H1 (cell line): ENCODE measurements at regions not wholly inside any gene's neighbourhood (a gene's known extent, or its start where the extent isn't known, plus 50 kb on each side); places are given as distances from the start of the nearest gene placed in this dataset.

Source experiments
- CTCF ChIA-PET: fragments of 300-600 bp; sonication (Branson Sonifier 250); formaldehyde crosslinking; loops from one replicate; lab custom pipeline; 2021; ENCODE audit not compliant: partially characterized antibody; lab: Charles Lee
- POLR2A ChIA-PET: fragments of 300-600 bp; sonication (Branson Sonifier 250); formaldehyde crosslinking; loops from one replicate; lab custom pipeline; 2021; ENCODE audit warnings: inconsistent platforms; ENCODE audit not compliant: partially characterized antibody; lab: Charles Lee
- DNase-seq, 2 experiments: peaks; one replicate each; pipeline versions ENCODE4 v3.0.0 to v3.0.0-alpha.2; 2010 to 2022; ENCODE audit warnings: low spot score in 2 of 2, low read depth in 1 of 2, mixed read lengths in 1 of 2
- FAIRE-seq: peaks from 2 replicates; lab custom pipeline; 2011; peaks lifted over from hg19 to GRCh38; lab: Jason Lieb, UNC
- H2AFZ ChIP-seq: 2 replicates; pipeline ENCODE4 v1.8.1; 2012; ENCODE audit warnings: low read length, inconsistent platforms
- H2AK5ac ChIP-seq: 2 replicates; pipeline ENCODE4 v1.6.1; 2013; ENCODE audit warnings: low read depth, low read length
- H2BK120ac ChIP-seq: replicated peaks from 2 replicates; pipeline ENCODE3; 2013; ENCODE audit warnings: low read depth, low read length, inconsistent platforms
- H2BK12ac ChIP-seq: 2 replicates; pipeline ENCODE4 v1.6.1; 2013; ENCODE audit warnings: low read depth, low read length
- H2BK15ac ChIP-seq: 2 replicates; pipeline ENCODE4 v1.6.1; 2013; ENCODE audit warnings: low read length
- H2BK20ac ChIP-seq: 2 replicates; pipeline ENCODE4 v1.6.1; 2013; ENCODE audit warnings: low read length
- H2BK5ac ChIP-seq: 2 replicates; pipeline ENCODE4 v1.6.1; 2013; ENCODE audit warnings: low read depth, low read length
- H3K14ac ChIP-seq: 2 replicates; pipeline ENCODE4 v1.6.1; 2013; ENCODE audit warnings: inconsistent platforms; ENCODE audit not compliant: insufficient read length
- H3K18ac ChIP-seq: 2 replicates; pipeline ENCODE4 v1.6.1; 2013; ENCODE audit warnings: low read length; ENCODE audit errors: extremely low read depth
- H3K23ac ChIP-seq: 2 replicates; pipeline ENCODE4 v1.6.1; 2013; ENCODE audit warnings: inconsistent platforms; ENCODE audit not compliant: insufficient read length
- H3K23me2 ChIP-seq: 2 replicates; pipeline ENCODE4 v1.6.1; 2013; ENCODE audit warnings: low read depth, low read length
- H3K27ac ChIP-seq: 2 replicates; pipeline ENCODE4 v1.6.1; 2011; ENCODE audit warnings: low read depth, low read length, inconsistent platforms
- H3K27me3 ChIP-seq, 4 experiments: replicated peaks in 1 of 4; 1 replicate in 1 of 4; 2 replicates in 3 of 4; pipeline versions ENCODE4 v1.6.1 to v1.8.1; 2011 to 2013; ENCODE audit warnings: low read length in 3 of 4, mild to moderate bottlenecking in 3 of 4, inconsistent platforms in 2 of 4, mixed read lengths in 2 of 4, moderate library complexity in 1 of 4; ENCODE audit not compliant: control insufficient read depth in 3 of 4, insufficient read depth in 3 of 4; ENCODE audit errors: extremely low read depth in 1 of 4
- H3K36me3 ChIP-seq, 4 experiments: 2 replicates each; pipeline versions ENCODE4 v1.6.1 to v1.8.1; 2011 to 2013; ENCODE audit warnings: mild to moderate bottlenecking in 4 of 4, low read length in 3 of 4, moderate library complexity in 2 of 4, control low read depth in 1 of 4, inconsistent platforms in 1 of 4; ENCODE audit not compliant: insufficient read depth in 4 of 4, control insufficient read depth in 2 of 4
- H3K4ac ChIP-seq: replicated peaks from 2 replicates; pipeline ENCODE3; 2013; ENCODE audit warnings: low read length, low read depth, mixed read lengths, inconsistent platforms; ENCODE audit not compliant: insufficient read length
- H3K4me1 ChIP-seq, 4 experiments: replicated peaks in 1 of 4; 1 replicate in 1 of 4; 2 replicates in 3 of 4; pipeline versions ENCODE4 v1.6.1 to v1.8.1; 2011 to 2013; ENCODE audit warnings: low read length in 3 of 4, inconsistent platforms in 2 of 4, mixed read lengths in 1 of 4; ENCODE audit not compliant: insufficient read depth in 4 of 4, control insufficient read depth in 3 of 4
- H3K4me2 ChIP-seq, 2 experiments: 2 replicates each; pipeline versions ENCODE4 v1.6.1 to v1.8.1; 2011 to 2013; ENCODE audit warnings: low read depth in 2 of 2, low read length in 2 of 2, control low read depth in 1 of 2, inconsistent platforms in 1 of 2, mild to moderate bottlenecking in 1 of 2; ENCODE audit not compliant: insufficient read depth in 1 of 2
- H3K4me3 ChIP-seq, 4 experiments: fragments of 200-600, 300-600 bp in 1 of 4; sonication (generic), shearing (Covaris generic), sonication (Bioruptor Twin) in 1 of 4; 2 replicates each; pipeline versions ENCODE4 v1.5.1 to v1.8.1; 2011 to 2016; ENCODE audit warnings: low read length in 4 of 4, low read depth in 3 of 4, control low read depth in 2 of 4, inconsistent platforms in 2 of 4, mild to moderate bottlenecking in 2 of 4, mixed read lengths in 1 of 4, moderate library complexity in 1 of 4; ENCODE audit not compliant: insufficient read depth in 2 of 4; ENCODE audit errors: extremely low read depth in 1 of 4
- H3K56ac ChIP-seq: replicated peaks from 2 replicates; pipeline ENCODE3; 2013; ENCODE audit warnings: low read depth, mild to moderate bottlenecking, mixed read lengths, low read length, inconsistent platforms; ENCODE audit not compliant: insufficient read length
- H3K79me1 ChIP-seq: 2 replicates; pipeline ENCODE4 v1.6.1; 2013; ENCODE audit warnings: low read depth, low read length, control low read depth
- H3K79me2 ChIP-seq, 2 experiments: 2 replicates each; pipeline versions ENCODE4 v1.6.1 to v1.8.1; 2012 to 2013; ENCODE audit warnings: low read length in 2 of 2, mild to moderate bottlenecking in 2 of 2, inconsistent platforms in 1 of 2; ENCODE audit not compliant: insufficient read depth in 2 of 2, control insufficient read depth in 1 of 2
- H3K9ac ChIP-seq, 4 experiments: replicated peaks in 1 of 4; 1 replicate in 1 of 4; 2 replicates in 3 of 4; pipeline versions ENCODE4 v1.6.1 to v1.8.1; 2011 to 2013; ENCODE audit warnings: low read depth in 3 of 4, low read length in 3 of 4, control low read depth in 2 of 4, mild to moderate bottlenecking in 2 of 4, moderate library complexity in 2 of 4, inconsistent platforms in 1 of 4; ENCODE audit errors: extremely low read depth in 1 of 4
- H3K9me3 ChIP-seq, 2 experiments: 2 replicates each; pipeline versions ENCODE4 v1.6.1 to v1.8.1; 2012 to 2013; ENCODE audit warnings: mild to moderate bottlenecking in 2 of 2, moderate library complexity in 2 of 2, control low read depth in 1 of 2, inconsistent platforms in 1 of 2, low read depth in 1 of 2, low read length in 1 of 2, mixed read lengths in 1 of 2; ENCODE audit not compliant: insufficient read depth in 2 of 2
- H4K20me1 ChIP-seq, 2 experiments: replicated peaks in 1 of 2; 2 replicates each; pipeline versions ENCODE3 to v1.8.1; 2011 to 2013; ENCODE audit warnings: inconsistent platforms in 2 of 2, low read length in 2 of 2, mild to moderate bottlenecking in 1 of 2; ENCODE audit not compliant: insufficient read depth in 2 of 2, control insufficient read depth in 1 of 2
- H4K5ac ChIP-seq: 2 replicates; pipeline ENCODE4 v1.6.1; 2013; ENCODE audit warnings: low read length, low read depth, mixed read lengths, inconsistent platforms; ENCODE audit not compliant: insufficient read length
- H4K8ac ChIP-seq: 2 replicates; pipeline ENCODE4 v1.8.0; 2013; ENCODE audit warnings: mild to moderate bottlenecking, moderate library complexity, low read length, inconsistent platforms; ENCODE audit not compliant: insufficient read depth; ENCODE audit errors: extremely low read depth
- H4K91ac ChIP-seq: replicated peaks from 2 replicates; pipeline ENCODE3; 2013; ENCODE audit warnings: low read length, mixed read lengths, inconsistent platforms; ENCODE audit not compliant: insufficient read length
- ASH2L ChIP-seq: fragments of 200-600, 300-600 bp; sonication (generic); IDR thresholded peaks from one replicate; pipeline ENCODE4 v1.7.1; 2017; ENCODE audit warnings: low read length
- CBX8 ChIP-seq: fragments of 300-800, 300-1000 bp; sonication (generic); IDR thresholded peaks from 2 replicates; pipeline ENCODE4 v1.7.1; 2016; ENCODE audit warnings: low read depth, low read length, borderline replicate concordance
- EGR1 ChIP-seq: IDR thresholded peaks from 2 replicates; pipeline ENCODE4 v1.6.1; 2011; ENCODE audit warnings: low read depth, low read length, borderline replicate concordance
- GTF2F1 ChIP-seq: IDR thresholded peaks from 2 replicates; pipeline ENCODE4 v1.6.1; 2012; ENCODE audit warnings: low read depth, low read length, improper control_type of control experiment, borderline replicate concordance
- JUND ChIP-seq: IDR thresholded peaks from 2 replicates; pipeline ENCODE4 v1.6.1; 2011; ENCODE audit warnings: mild to moderate bottlenecking, improper control_type of control experiment, low read length
- KDM1A ChIP-seq: fragments of 200-600, 300-600 bp; sonication (generic); IDR thresholded peaks from 2 replicates; pipeline ENCODE4 v1.7.1; 2016; ENCODE audit warnings: mild to moderate bottlenecking, low read length, borderline replicate concordance
- KDM5A ChIP-seq: fragments of 200-600 bp; IDR thresholded peaks from 2 replicates; pipeline ENCODE4 v1.7.1; 2012; ENCODE audit warnings: mild to moderate bottlenecking, low read length, inconsistent platforms, mixed read lengths
- MAX ChIP-seq: IDR thresholded peaks from 2 replicates; pipeline ENCODE4 v1.6.1; 2012; ENCODE audit warnings: inconsistent platforms
- NRF1 ChIP-seq: IDR thresholded peaks from 2 replicates; pipeline ENCODE4 v1.6.1; 2011; ENCODE audit warnings: mild to moderate bottlenecking, low read depth, low read length, improper control_type of control experiment
- SIN3A ChIP-seq, 2 experiments: IDR thresholded peaks in 1 of 2; conservative IDR thresholded peaks in 1 of 2; 2 replicates each; pipeline ENCODE4 v1.6.1; 2011 to 2012; ENCODE audit warnings: low read length in 2 of 2, improper control_type of control experiment in 1 of 2, low read depth in 1 of 2, mild to moderate bottlenecking in 1 of 2
- SIRT6 ChIP-seq: IDR thresholded peaks from one replicate; pipeline ENCODE4 v1.7.1; 2012; ENCODE audit warnings: low read length, inconsistent platforms
- SIX5 ChIP-seq: IDR thresholded peaks from 2 replicates; pipeline ENCODE4 v1.6.1; 2011; ENCODE audit warnings: mild to moderate bottlenecking, low read depth, low read length
- USF2 ChIP-seq: IDR thresholded peaks from 2 replicates; pipeline ENCODE4 v1.6.1; 2011; ENCODE audit warnings: low read length, improper control_type of control experiment
- ZNF274 ChIP-seq: IDR thresholded peaks from 2 replicates; pipeline ENCODE4 v1.7.0; 2012; ENCODE audit warnings: low read length, borderline replicate concordance; ENCODE audit errors: extremely low read depth
- WGBS, 2 experiments: shearing (Covaris generic) in 1 of 2; methylation state at CpG; one replicate each; pipeline versions ENCODE4 v1.1.6 to v1.1.7; 2013 to 2015; ENCODE audit warnings: low lambda C conversion rate in 2 of 2, mixed read lengths in 2 of 2, inconsistent platforms in 1 of 2, low coverage in 1 of 2, missing lambda C conversion rate in 1 of 2; ENCODE audit not compliant: insufficient replicate concordance in 2 of 2, insufficient coverage in 1 of 2, insufficient read length in 1 of 2; ENCODE audit errors: extremely low coverage in 1 of 2, missing lambda C conversion rate in 1 of 2; 5-methylcytosine and 5-hydroxymethylcytosine counted together

GRCh38 chr1:4944072-4944471 lies 289.7 kb downstream of the AJAP1 start:
- no peak overlapping the region for H2BK12ac ChIP-seq
- H3K9me3 ChIP-seq: peaks cover 6 to 11% of the 10 kb centered on the region in 2 experiments; a peak in 3 of 4 replicates
- H4K20me1 ChIP-seq: no peaks in the 10 kb centered on the region
- no peak overlapping the region for H2BK15ac ChIP-seq
- H3K79me2 ChIP-seq: no peaks in the 10 kb centered on the region
- H3K9ac ChIP-seq: no peak overlapping the region
- CTCF ChIA-PET: interaction anchor here (0.6 kb wide), 1 partner anchor 11 kb away, joined by 3 read pairs; no protein-coding TSS in a partner anchor
- DNase-seq (no peak), FAIRE-seq (no peak)
- no peak overlapping the region for H2AFZ ChIP-seq
- H2AK5ac ChIP-seq: no peak overlapping the region
- no peak overlapping the region for H3K14ac ChIP-seq
- H4K91ac ChIP-seq: no peak overlapping the region
- no peak overlapping the region for H3K18ac ChIP-seq
- no peak overlapping the region for H4K5ac ChIP-seq
- H3K56ac ChIP-seq: no peak overlapping the region
- POLR2A ChIA-PET: no interaction called here
- H3K27me3 ChIP-seq: no peaks in the 10 kb centered on the region
- H2BK20ac ChIP-seq: no peak overlapping the region
- no peak overlapping the region for H2BK5ac ChIP-seq
- H2BK120ac ChIP-seq: no peak overlapping the region
- H3K4me2 ChIP-seq: no peak overlapping the region
- no peak overlapping the region for H3K4ac ChIP-seq
- H3K79me1 ChIP-seq: no peaks in the 10 kb centered on the region
- no peaks in the 10 kb centered on the region for H3K4me1 ChIP-seq
- no peak overlapping the region for H3K23ac ChIP-seq
- H3K23me2 ChIP-seq: no peaks in the 10 kb centered on the region; the same call in 1 of the 2 replicates
- H4K8ac ChIP-seq: no peak overlapping the region
- H3K4me3 ChIP-seq: no peak overlapping the region
- no peak overlapping the region for H3K27ac ChIP-seq
- 85% methylated on average over 5 of the region's 5 CpGs; no CpG with 5 or more reads in 1 of the 2 experiments for WGBS, 2 experiments
- H3K36me3 ChIP-seq: no peaks in the 10 kb centered on the region; a peak in 1 of 8 replicates
- TF ChIP-seq GTF2F1 (no peak), USF2 (no peak), SIRT6 (no peak), CBX8 (no peak), KDM1A (no peak), JUND (no peak), NRF1 (no peak), SIX5 (no peak), EGR1 (no peak), ASH2L (no peak), ZNF274 (no peak), SIN3A (conservative IDR thresholded peaks at IDR 0.05 in 1 of 2, IDR thresholded peaks at IDR 0.05 in 1 of 2; ENCODE audit: low read depth in 1 of 2, low read length in 2 of 2) (no peak), KDM5A (no peak), MAX (no peak)
